HG02885 (cell line): ENCODE measurements at regions not wholly inside any gene's neighbourhood (a gene's known extent, or its start where the extent isn't known, plus 50 kb on each side); places are given as distances from the start of the nearest gene placed in this dataset.

ENCODE experiments used
- ATAC-seq: cut with Tn5 transposase; IDR thresholded peaks from one replicate; pipeline ENCODE4 v1.9.1; 2021; ENCODE audit warnings: mild to moderate bottlenecking; ENCODE audit not compliant: unreplicated experiment, poor library complexity

DNA sequence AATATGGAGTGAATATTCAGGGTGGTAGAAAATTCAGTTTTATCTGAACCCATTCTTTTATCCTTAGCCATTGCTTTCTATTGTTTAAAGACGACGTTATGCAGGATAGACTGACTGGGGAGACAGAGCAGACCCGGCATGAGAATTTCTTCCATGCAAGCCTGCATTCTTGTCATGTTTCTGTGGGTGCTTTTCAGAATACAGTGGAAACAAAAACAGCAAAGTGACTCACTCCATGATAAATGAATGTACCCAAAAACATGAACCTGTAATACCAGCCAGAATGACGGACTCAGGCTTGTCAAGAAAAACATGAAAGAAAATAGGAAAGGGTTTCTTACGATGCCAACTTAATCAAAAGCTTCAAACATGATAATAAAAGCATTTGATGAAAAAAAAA lies 924.0 kb downstream of the EFNB2 start:
- no peak for ATAC-seq

DNA sequence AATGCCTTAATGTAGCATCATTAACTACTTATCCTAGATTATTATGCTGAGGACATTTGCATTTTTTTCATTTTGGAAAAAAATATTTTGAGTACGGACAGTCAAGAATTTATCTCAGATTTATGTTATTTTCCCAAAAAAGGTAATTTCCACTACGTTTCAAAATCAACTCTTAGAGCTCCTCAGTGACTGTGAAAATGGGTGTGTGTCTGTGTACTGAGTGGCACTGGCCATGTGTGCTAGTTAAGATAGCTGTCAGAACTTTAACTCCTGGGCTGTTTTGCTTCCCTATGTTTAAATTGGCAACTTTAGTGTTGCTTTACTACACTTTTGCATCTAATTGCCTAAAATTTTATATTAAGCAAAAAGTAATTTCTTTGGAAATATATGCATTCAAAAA lies 927.4 kb downstream of the EFNB2 start:
- ATAC-seq = no peak

DNA sequence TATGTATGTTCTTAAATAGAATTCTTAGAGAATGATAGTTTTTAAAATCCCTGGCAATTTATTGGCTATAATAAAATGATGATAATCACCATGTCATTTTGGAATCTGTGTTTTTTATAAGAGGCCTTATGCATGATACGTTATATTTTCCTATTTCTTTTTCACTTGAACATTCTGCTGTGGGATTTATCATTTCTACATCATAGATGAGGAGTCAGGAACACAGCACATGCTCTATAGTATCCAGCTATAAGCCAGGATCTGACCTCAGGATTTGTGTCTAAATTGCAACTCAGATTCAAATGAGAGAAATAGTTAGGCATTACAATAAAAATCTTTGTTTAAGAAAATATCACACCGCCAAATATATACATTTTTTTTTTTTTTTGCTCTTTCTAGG lies 928.0 kb downstream of the EFNB2 start:
- no peak for ATAC-seq

DNA sequence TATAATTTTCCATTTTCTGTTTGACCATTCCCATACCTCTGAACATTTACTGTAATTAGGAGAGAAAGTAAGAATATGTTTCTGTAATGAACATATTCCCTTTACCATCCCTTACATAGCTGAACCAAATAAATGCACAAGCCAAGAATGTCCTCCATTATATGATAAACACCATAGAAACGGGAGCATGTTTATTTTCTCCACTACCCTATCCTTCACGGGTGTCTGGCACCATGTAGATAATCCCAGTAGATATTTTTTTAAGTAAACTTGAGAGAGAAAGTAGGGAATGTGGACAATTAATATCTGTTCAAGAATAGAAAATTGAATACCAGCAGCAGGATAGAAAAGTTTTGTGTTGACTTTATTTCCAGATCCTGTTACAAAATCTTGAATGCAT lies 928.4 kb downstream of the EFNB2 start:
- no peak for ATAC-seq

DNA sequence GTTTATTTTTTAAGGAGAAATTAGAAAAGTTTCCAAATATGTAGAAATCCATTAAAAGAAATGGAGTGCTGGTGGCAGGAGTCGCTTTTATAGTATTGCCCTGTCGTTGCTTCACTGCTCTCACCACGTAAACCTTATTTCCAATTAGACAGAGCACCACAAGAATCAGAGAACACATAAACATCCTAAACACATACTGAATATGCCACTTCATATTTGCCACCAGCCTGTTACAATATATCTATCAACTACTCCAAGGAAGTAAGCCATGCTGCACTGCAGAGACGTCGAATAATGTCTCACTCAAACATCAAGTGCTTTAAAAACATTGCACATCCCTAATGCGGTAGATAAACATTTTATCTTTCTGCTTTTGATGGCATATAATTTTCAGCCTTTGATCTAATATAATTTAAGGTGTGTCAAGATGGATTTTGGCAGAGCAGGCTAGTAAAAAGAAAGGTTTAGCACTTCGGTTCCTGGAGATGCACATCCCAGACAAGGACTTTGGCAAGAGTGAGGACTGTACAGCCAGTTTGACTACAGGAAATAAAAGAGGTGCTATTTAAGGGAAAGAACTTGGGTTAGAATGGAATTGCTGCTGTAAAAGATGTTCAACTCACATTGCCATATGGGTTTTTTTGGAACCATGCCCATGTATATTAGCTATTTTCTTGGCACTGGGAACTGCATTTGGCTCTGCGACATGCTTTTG lies 932.3 kb downstream of the EFNB2 start:
- no peak for ATAC-seq

DNA sequence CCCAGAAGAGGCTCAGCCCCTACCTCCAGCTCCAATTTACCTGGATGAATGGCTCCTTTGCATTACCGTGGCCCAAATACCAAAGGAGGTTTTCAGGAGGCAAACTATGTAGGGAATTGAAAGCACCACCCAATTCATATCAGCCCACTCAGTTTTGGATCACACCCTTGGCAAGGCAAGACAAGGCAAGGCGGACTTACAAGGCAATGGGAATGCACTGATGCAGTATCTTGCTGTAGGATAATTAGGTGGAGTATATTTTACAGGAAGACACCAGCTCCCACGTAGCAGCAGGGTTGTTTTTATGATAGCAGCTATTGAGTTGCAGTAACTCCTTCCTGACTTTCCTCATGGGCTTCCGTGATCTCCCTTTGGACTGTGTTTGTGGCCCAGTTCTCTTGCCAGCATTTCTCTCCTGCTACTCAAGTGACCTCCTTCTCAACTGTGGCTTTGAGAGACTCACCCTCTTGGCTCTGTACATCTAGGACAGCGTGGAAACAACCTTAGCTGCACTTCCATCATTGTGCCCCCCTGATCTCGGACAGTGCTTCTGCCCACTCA lies 935.9 kb downstream of the EFNB2 start:
- ATAC-seq = no peak

DNA sequence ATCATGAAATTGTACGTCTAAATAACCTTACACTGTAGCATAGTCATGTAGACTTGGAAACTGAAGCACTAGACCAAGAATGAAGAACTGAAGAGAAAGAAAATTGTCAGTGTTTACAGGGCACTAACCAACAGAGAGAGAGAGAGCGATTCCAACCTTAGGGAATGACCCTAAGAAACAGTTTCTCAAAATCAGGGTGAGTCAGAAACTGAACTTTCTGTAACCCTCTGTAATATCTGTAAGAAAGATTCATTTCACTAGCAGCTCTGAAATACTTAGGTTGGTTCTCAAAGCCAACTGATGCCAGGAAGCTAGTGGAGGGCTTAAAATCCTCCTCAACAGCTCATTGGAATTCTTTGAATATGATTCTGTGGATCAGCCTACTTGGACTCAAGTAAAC lies 936.9 kb downstream of the EFNB2 start:
- no peak for ATAC-seq

DNA sequence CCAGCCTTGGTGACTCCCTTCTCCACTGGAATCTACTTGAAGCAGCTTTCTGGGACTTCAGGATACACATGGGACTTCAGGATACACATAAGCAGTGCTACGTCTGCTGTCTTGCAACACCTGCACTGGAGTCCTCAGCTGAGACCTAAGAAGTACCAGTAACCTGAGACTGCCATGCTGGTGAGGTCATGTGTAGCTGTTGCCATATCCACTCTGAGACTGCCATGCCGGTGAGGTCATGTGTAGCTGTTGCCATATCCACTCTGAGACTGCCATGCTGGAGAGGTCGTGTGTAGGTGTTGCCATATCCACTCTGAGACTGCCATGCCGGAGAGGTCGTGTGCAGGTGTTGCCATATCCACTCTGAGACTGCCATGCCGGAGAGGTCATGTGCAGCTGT lies 937.9 kb downstream of the EFNB2 start:
- ATAC-seq = no peak

DNA sequence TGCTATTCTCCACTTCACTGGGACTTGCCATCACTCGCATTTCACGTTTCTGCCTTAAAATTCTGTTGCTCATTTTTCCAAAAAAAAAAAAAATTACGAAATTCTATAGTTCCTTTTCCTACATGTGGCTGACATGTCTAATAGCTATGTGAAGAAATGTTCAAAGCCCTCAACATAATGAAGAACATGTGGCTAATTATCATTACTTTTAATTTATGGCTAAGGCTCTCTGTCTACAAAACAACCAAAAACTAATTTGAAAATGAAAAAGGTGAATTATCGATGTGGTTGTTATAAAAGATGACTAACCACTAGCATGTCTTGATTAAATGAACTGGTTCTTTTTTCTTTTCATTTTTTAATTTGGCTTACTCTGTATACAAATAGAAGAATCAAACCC lies 940.0 kb downstream of the EFNB2 start:
- no peak for ATAC-seq

DNA sequence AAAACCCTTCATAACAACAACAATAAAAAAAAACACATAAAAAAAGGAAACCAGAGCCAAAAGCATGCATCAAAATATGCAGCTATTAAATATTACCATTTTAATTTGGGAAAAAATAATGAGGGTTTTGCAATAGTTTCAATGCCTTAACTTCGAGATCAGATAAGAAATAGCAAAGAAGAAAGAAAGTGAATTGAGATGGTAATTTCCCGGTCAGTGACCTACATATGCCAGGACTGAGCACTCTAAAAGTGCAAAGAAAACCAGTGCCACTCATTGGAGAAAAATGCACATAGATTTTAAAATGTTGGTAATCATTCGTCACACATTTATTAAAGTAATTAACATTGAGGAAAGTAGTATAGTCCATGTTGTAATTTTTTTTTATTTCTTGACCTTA lies 944.2 kb downstream of the EFNB2 start:
- ATAC-seq = no peak

DNA sequence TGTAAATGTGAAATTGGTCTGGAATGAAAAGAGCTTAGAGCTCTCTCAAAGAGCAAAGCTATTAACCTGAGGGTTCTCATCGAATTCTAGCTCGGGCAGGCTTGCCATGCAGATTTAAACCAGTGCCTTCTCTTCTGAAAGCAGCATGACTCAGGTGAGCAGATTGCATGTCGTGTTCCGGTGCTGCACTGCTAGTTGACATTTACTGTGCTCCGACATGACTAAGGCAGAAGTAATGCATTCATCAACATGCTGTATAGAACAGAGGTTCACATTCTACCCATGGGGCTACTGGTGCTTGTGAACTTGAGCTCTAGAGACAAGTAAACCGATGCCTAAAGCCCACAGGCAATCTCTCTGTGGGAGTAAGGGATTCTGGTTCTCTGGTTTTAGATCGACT lies 947.7 kb downstream of the EFNB2 start:
- no peak for ATAC-seq

DNA sequence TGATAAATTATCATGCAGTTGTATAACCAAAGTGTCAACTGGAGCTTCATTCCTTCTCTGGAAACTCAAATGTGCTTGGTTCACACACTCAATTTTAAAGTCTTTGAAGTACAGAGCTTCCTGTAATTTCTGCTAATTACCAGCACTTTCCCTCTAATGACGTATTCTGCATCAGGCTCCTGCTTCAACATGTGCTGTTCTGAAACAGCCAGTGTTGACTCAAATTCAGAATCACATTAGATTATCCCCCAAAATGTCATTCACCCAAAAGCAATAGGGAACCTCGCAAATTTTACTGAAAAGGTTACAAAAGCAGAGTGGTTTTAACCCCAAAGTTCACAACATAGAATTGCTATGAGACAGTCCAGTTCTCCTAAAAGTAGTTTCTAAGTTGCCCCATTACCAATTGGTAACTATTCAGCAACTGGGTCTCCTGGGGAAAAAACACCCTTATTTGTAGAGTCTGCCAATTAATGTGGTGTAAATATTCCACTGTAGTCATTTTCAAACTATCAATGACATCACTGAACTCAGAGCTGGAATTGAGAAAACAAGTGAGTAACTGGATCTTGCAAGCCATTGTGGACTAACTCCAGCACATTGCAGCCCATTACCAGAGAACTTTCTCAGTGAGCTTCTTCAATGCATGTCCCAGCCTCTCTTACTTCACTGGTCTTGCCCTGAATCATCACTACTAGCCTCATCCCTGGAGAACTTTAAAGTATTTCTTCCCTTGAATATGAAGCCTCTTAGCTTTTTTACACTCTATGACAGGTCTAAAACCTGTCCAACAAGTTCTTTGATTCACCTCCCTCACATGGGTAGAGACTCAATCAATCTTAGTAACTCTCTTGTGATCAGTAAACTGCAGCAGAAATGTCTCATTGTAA lies 955.4 kb downstream of the EFNB2 start:
- ATAC-seq = no peak

DNA sequence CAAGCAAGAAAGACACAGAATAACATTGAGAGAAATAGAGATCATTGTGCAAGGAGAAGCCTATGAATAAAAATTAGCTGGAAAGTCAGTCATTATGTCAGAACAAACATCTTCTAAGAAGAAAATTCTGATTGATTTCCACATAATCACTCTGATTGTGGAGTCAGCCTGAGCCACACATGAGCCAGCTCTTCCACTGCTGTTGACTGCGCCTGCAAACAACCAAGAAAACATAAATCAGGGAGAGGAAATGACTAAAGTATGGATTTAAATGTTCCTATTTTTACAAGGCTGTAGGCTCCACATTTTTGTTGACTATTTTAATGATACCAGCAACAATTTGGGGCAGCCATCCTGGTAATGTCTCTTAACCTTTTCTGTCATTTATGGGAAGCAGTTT lies 962.3 kb downstream of the EFNB2 start:
- no peak for ATAC-seq

DNA sequence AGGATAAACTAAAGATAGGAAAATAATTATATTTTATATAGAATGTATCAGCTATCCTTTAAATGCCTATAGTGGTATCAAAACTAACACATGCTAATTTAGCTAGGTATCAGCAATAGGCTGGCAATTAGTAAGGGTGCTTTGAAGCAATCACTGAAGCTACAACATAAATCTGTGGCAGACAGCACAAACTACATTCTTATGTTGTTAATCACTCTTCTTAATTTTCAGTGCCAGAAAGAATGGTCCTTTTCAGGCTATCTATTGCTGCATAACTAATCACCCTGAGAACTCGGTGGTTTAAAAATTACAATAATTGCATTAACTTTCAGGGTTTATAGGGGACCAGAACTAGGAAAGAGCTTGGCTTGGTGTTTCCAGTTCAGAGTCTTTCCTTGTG lies 963.1 kb downstream of the EFNB2 start:
- no peak for ATAC-seq

DNA sequence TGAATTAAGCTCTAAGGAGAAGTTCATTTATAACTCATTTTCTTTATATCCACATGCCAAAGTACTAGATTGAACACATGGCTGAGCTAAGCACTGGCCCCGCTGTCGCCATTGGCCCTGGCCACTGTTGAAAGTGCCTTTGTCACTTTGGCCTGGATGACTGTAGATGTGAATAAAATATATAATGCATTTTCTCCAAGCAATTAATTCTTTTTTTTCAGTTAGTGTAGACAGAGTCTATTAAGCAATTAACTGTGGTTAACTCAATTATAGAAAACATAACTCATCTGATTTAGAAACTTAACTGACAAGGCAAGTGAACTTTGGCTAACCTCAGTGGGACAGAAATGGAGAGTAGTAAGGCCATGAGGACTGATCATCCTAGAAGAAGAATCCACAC lies 965.6 kb downstream of the EFNB2 start:
- no peak for ATAC-seq

DNA sequence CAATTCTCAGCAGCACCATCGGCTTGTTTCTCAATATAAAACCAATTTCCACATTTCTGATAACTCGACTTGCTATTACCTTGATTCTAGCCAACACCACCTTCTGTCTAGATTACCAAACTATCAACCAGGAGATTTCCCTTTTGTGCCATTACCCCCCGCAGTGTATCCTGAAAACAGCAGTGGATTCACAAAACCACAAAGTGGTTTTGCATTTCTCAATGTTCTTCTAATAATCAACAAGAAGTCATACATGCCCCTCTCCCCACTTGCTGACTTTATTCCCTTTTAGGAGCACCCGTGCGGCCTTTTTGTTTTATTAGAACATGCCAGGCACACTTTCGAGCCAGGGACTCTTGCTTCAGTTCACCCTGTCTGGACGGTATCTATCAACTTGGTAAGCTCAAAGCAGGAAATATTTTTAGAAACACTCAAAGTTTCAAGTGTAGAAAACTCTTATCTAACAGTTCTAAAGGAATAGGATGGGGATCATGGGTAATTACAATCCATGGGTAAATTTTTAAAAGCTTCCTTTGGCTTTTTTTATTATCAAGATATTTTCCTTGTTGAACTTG lies 967.4 kb downstream of the EFNB2 start:
- no peak for ATAC-seq

DNA sequence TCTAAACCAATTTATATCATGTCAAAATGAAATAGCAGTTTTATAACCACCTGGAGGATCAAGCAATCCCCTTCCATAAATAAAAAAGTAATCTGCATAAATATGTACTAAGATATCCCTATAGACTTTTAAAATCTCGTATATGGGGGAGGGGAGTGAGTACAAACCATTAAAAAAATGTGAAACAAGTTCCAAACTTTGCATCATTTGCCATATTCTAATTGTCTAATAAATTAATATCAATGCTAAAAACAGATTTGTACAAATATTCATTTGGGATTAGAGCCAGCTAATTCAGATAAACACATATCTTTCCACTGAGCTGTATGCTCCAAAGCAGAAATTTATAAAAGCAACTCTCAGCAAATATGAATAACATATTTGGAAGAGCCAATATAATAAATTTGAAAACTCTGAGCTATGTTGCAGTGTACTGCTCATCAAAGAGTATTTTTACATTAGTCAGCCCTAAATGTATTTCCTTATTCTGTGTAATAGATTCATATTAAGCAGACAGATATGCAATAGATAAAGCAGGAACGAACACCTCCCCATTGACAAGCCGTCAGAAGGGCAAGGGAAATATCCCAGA lies 970.2 kb downstream of the EFNB2 start:
- ATAC-seq = no peak

DNA sequence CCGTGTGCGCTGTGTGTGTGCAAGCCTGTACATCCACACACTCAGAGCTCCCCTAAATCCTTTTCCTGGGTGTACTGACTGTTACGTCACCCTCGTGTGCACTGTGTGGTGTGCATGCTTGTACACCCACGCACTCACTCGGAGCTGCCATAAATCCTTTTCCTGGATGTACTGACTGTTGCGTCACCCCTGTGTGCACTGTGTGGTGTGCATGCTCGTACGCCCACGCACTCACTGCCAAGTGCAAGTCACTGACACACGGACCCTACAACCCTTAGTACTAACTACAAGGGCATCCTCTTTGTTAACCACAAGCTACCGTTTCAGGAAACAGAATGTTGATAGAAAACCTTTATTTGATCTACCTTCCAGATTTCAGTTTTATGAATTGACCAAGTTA lies 983.4 kb downstream of the EFNB2 start:
- no peak for ATAC-seq

DNA sequence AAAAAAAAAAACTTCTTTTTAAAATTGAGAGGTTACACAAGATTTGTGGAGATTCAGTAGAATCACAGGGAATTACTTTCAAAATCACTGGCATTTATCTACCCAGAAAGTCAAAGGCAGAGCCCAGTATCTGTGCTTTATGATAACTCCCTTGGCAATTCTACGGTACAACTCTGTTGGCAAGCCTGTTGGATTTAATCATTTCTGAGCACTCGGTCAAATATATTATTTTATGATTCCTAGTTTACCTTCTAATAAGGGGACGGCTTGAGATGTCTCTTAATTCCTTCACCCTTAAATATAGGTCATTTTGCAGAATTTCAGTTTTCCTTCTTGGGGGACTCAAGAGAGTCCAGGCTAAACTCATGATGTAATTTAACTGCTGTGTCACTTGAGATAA lies 987.6 kb downstream of the EFNB2 start:
- ATAC-seq = no peak

DNA sequence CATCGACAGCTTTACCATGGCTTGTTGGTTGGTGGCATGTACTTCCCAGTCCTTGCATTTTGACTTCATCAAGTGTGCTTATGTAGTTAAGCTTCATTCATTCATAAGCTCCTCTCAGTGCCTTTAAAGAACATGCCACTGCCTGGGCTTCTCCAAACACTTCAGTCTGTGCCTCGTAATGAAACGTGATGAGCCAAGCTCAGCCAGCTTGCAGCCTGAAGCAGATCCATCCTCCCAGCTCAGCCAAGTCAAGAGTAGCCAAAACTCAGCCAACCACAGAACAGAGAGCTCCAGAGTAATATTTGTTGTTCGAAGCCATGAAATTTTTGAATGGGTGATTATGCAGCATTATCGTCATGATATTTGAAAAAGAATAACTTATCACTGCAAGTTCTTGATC lies 989.7 kb downstream of the EFNB2 start:
- no peak for ATAC-seq

DNA sequence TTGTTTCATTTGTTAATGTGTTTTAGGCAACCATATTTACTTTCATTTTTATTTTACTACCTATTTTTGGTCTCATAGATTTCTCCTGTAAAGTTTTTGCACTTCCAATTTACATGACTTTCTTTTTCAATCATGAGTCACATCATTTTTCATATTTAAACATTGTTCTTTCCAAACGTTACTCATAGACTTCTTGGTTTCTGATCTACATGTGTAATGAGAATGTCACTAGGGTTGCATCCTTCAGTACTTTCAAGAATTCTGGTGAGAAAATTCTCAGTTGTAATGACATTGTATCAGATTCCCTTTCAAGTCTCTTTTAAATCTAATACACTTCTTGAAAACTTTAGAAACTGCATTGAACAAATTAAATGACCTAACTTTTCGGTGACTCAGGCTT lies 991.7 kb downstream of the EFNB2 start:
- ATAC-seq = no peak
